ENCODE measurements at regions not wholly inside any gene's neighbourhood (a gene's known extent, or its start where the extent isn't known, plus 50 kb on each side); places are given as distances from the start of the nearest gene placed in this dataset.

- TF ChIP-seq CTCF (IDR thresholded peaks at IDR 0.05) (no peak), POLR2A (IDR thresholded peaks at IDR 0.05) (no peak)
Observed at GRCh38 chrX:151099001-151099400, 77.4 kb upstream of the GPR50 start.

Measured in lower leg skin (tissue), 3 donors.